Cerebellar cortex (tissue), 1 donor: ENCODE measurements at regions not wholly inside any gene's neighbourhood (a gene's known extent, or its start where the extent isn't known, plus 50 kb on each side); places are given as distances from the start of the nearest gene placed in this dataset.

Experiments
- DNase-seq: peaks from one replicate; pipeline ENCODE4 v3.0.0-alpha.2; 2015; ENCODE audit warnings: low spot score

- no peak for DNase-seq
Measured at GRCh38 chr12:28937196-28937595, 211.9 kb upstream of the FAR2 start.

- no peak for DNase-seq
Measured at GRCh38 chr12:28938056-28938455, 211.0 kb upstream of the FAR2 start.

DNA sequence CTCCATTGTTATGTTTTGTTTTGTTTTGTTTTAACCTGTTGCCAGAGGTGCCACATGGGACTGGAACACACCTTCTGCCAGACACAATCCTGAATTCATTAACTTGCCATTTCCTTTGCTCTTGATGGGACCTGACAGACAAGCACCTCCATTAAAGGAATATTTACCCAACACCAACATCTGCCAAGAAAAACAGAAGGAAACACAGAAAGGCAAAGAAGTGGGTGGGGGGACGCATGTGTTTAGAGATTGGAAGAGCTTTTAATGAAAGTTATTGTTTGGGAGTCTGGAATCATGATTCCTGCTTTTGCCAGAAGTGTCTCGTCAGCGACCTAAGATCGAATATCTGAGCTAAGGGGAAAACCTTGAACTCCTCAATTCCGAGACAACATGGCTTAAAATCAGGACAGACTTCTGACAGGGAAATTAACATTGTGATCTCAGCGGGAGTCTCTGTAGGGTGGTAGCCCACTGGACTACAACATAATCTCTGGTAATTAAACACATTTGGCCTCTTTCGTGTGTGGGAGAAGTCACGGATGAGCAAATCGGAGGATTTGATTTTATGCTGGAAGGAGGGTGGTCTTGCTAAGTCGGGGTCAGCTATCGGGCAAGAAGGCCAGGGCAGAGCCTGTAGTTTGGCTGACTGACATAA lies 210.4 kb upstream of the FAR2 start:
- no peak for DNase-seq

DNA sequence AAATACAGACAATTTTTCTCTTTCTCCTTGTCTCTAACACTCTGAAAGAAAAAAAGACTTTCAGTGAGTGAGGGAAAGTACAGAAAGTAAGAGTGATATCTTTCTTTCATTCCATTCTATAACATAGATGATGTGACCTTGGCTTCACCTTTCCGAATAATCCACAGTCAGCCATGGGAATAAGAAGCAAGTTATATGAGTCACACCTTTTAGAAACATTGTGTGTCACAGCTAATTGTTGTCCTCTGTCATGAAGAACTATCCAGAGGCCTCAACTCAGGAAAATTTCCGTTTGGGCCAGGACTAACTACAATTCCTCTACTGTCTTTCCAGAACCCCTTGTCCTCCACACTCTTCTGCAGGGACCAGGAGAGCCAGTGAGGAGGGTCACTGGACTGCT lies 209.7 kb upstream of the FAR2 start:
- DNase-seq, result no peak

DNA sequence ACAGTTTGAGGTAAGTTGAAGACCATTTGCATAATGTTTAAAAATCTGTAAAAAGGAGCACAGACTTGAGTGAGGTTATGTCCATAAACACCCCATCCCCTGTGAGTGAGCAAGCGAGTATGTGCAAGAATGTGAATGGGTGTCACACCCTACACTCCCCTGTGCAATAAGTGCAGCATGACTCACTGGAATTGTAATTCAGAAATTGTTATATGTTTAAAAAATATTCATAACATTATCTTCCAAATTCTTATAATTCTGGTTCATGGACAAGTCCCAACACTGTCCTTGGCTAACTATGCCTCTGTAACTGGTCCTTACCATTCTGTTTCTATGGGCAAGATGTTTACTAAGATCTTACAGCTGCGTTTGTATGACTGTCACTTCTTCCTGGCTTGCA lies 207.8 kb upstream of the FAR2 start:
- DNase-seq, result no peak

- DNase-seq, result no peak
Measured at GRCh38 chr12:28946361-28946760, 202.7 kb upstream of the FAR2 start.

DNA sequence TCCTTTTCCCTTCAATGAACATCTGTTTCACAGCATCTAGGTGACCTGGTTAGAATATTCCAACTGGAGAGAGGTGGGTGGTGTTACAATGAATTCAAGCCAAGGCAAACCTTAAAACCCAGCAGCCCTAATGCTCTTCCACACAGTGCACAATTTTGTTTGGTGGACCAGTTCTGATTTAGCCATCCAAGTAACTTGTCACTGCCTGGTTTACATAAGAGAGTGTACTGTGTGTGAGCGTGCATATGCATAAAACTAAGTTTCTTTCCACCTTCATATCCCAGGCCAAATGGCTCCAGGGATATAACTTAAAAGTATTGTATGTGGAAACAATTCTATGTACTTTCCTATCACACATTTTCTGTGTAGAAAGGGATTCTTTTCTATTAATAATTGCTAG lies 200.4 kb upstream of the FAR2 start:
- DNase-seq, result no peak

DNA sequence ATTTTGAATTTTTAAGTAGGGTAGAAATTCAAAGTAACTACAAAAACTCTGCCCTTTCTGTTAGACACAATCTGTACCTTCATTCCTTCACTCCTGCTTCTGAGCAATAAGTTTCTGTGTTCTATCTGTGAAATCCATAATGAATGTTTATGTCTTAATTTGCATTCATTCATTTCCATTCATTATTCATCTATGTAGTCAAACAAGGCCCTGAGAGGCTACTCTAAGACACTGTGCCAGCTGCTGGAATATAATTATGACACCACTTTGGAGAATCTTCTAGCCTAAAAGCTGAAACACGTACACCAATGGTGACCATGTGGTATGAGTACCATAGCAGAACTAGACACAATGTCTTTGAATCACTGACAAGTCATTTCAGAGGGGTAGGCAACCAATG lies 199.9 kb upstream of the FAR2 start:
- DNase-seq, result no peak

DNA sequence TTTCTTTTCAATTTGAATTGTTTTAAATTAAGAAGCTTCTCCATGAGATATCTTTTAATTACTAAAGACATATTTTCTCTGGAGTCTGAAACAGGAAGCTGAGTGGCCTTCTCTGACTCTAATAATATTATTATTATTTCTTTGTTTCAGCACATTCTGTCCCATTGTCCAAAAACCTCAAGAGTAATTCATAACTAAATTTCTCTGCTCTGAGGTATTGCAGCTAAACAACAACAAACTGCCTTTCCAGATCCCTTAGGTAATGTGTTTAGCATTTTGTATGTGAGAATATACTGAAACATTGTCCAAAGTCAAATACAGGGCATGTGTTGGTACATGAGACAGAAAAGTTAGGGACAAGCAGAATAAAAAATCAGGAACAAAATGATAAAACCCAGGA lies 199.0 kb upstream of the FAR2 start:
- DNase-seq, result no peak

DNA sequence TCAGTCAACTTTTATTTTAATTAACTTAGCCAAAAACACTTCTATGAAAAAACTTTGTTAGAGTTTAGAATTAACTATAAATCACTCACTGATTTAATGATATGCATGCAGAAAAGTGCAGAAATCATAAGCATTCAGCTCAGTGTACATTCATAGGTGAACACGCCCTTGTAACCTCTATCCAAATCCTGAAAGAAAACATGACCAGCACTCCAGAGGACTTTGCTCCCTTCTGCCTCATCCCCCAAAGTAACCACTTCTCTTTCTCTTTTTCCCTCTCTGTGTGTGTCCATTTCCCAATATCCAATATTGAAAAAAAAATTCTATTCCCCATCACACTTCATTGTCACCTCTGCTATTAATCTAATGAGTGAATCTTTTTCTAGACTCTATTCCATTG lies 197.1 kb upstream of the FAR2 start:
- no peak for DNase-seq

GRCh38 chr12:28954333-28954732 lies 194.7 kb upstream of the FAR2 start:
- DNase-seq, result no peak

GRCh38 chr12:28955491-28955890 lies 193.6 kb upstream of the FAR2 start:
- no peak for DNase-seq

DNA sequence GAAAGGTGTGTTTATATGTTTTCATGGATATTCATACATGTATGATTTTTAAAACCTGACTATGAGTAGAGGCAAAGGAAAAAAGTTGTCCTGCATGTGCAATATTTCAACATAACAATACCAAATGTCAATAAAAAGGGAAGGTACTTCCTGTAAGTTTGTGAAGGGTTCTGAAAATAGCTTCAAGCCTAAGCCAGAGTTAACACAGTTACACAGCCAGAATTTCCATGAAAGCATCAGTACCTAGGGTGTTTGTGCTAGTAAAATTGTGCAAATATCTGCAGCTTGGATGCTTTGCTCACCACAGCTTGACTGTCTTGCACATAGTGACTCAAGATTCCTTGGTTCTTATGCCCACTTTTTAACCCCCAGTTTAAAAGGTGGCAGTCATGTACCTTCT lies 193.1 kb upstream of the FAR2 start:
- no peak for DNase-seq

GRCh38 chr12:28958553-28959195 lies 190.4 kb upstream of the FAR2 start:
- no peak for DNase-seq

GRCh38 chr12:28961948-28962384 lies 187.1 kb upstream of the FAR2 start:
- no peak for DNase-seq

DNA sequence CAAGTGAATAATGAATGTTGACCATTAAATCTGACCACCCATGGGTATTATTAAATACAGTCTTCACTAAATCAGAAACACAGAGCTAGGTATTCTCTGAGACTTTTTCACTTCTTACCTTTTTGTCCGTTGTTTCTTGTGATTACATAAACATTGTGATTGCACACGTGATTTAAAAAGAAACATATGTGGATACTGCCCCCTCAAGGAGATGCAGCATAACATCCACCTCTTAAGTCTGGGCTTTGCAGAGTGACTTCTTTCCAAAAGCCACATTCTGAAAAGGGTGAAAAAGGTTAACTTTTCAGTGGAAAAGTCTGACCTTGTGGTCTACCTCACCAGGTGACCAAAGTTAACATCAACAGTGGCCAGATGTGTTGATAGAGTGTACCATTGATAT lies 185.5 kb upstream of the FAR2 start:
- DNase-seq, result peak; percentile 10

GRCh38 chr12:28966046-28966780 lies 182.9 kb upstream of the FAR2 start:
- peak; percentile 58 for DNase-seq

GRCh38 chr12:28967426-28967825 lies 181.7 kb upstream of the FAR2 start:
- DNase-seq, result no peak

DNA sequence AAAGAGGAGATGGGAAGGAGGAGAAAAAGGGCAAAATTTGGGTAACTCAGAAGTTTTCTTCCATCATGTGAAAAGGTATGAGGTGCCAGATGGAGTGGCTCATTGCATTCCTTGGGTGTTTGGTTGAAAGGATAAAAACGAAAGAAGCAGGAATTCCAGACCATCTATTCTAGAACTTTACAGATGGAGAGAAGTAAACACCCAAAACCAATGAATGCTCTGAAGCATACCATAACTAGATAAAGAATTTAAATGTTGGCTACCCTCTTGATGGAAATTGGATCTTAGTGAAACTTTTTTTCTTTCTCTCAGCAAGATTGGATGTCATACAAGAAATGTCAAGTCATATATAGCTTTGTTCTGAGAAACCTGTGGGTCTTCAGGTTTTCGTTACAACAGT lies 175.6 kb upstream of the FAR2 start:
- no peak for DNase-seq

GRCh38 chr12:28974166-28974565 lies 174.9 kb upstream of the FAR2 start:
- no peak for DNase-seq

DNA sequence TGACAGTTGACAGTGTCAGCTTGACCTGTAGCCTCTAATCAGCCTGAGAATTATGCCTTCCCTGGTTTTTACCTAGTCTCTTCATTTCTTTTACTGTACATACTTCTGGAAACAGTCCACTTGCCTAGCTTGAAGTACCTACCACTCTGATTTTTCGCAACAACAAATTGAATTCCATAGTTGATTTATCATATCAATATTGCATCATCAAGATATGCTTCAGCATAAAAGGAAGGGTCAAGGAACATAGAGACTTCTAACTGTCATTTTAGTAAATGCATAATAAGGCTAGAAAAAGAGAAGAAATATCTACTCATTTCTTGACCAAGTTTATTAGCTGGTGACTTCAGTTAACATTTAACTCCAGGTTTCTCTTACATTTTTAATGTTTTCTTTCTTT lies 174.2 kb upstream of the FAR2 start:
- no peak for DNase-seq

DNA sequence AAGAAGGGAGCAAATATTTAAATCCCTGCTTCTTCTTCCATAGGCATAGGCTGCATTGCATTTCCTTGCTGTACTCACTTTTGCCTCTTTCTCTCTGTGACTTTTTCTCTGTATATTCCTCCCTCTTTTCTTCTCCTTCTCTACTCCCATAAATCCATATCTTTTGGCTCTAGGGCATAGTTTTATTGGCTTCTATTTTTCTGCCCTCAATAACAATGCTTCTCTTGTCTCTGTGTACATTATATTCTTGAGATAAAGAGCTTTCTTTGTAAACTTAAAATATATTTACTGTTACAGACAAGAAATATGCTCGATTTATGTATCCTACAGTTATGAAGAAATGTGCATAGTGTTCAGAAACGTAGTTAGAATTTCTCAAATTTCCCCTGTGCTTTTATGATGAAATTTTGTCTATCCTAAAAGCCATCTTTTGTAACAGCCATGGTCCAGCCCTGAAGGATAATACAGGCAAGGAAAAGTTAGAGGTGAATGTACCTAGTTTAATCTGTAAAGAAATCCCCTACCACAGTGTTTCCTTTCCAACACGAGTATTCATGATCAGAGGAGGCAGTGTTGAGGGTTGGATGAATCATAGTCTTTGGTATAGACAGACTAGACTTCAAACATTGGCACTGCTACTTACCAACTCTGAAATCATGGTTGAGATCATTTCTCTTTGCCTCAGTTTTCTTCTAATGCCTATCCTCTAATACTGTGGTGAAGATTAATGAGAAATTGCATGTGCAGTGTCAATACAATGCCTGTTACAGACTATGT lies 173.3 kb upstream of the FAR2 start:
- DNase-seq, result no peak

DNA sequence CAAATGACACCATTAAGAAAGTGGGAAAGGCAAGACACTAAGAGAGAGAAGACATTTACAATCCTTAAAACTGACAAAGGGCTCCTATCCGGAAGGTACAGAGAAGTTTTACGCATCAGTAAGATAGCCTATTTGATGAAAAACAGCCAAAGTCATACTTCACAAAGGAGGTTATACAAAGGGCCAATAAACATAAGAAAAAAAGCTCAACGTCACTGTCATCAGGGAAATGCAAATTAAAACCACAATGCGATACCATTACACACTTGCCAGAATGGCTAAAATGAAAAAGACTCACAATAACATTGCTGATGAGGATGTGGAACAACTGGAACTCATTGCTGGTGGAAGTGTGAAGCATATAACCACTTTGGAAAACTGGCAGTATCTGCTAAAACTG lies 168.6 kb upstream of the FAR2 start:
- DNase-seq, result no peak
